CD4-positive, alpha-beta T cell (primary cell): ENCODE measurements at regions not wholly inside any gene's neighbourhood (a gene's known extent, or its start where the extent isn't known, plus 50 kb on each side); places are given as distances from the start of the nearest gene placed in this dataset.
"Not testable (repeated sequence)": the region's sequence is repeated elsewhere in the genome, so short reads cannot be mapped to it uniquely, and the experiment has no call there.

Source experiments
- ATAC-seq: fragments of 200-7000 bp; cut with Tn5 transposase; one replicate; pipeline ENCODE4 v1.10.0; 2022; ENCODE audit warnings: mild to moderate bottlenecking; ENCODE audit not compliant: poor library complexity
- CTCF ChIA-PET: fragments of 350-600 bp; sonication (Branson Sonifier 250); formaldehyde crosslinking; loops from one replicate; lab custom pipeline; 2021; ENCODE audit warnings: antibody characterized with exemption, inconsistent platforms; lab: Charles Lee
- POLR2A ChIA-PET: fragments of 350-600 bp; sonication (Branson Sonifier 250); formaldehyde crosslinking; loops from one replicate; lab custom pipeline; 2021; ENCODE audit warnings: antibody characterized with exemption, inconsistent platforms; lab: Charles Lee
- DNase-seq, 14 experiments: peaks; one replicate each; pipeline ENCODE4 v3.0.0-alpha.2; 2013 to 2020; ENCODE audit warnings: mixed read lengths in 2 of 14
- H3K27ac ChIP-seq, 2 donors: one replicate each; pipeline versions ENCODE4 v1.5.1 to v1.7.0; 2013; ENCODE audit warnings: low read length in 2 of 2, low read depth in 1 of 2, mild to moderate bottlenecking in 1 of 2
- H3K27me3 ChIP-seq, 2 experiments: 1 replicate in 1 of 2; 2 replicates in 1 of 2; pipeline versions ENCODE4 v1.6.1 to v1.7.0; 2013; ENCODE audit warnings: low read length in 2 of 2, control low read depth in 1 of 2, mild to moderate bottlenecking in 1 of 2, moderate library complexity in 1 of 2; ENCODE audit not compliant: insufficient read depth in 2 of 2, control insufficient read depth in 1 of 2
- H3K36me3 ChIP-seq: one replicate; pipeline ENCODE4 v1.6.1; 2013; ENCODE audit warnings: low read length, control low read depth; ENCODE audit not compliant: insufficient read depth
- H3K4me1 ChIP-seq: one replicate; pipeline ENCODE4 v1.6.1; 2013; ENCODE audit warnings: low read length, control low read depth; ENCODE audit not compliant: insufficient read depth
- H3K4me3 ChIP-seq: one replicate; pipeline ENCODE4 v1.5.1; 2013; ENCODE audit warnings: mild to moderate bottlenecking, low read length, moderate library complexity
- H3K9me3 ChIP-seq, 2 experiments: 1 replicate in 1 of 2; 2 replicates in 1 of 2; pipeline versions ENCODE4 v1.6.1 to v1.7.0; 2013; ENCODE audit warnings: low read length in 2 of 2, mild to moderate bottlenecking in 2 of 2, control low read depth in 1 of 2, moderate library complexity in 1 of 2; ENCODE audit not compliant: control insufficient read depth in 1 of 2, insufficient read depth in 1 of 2
- H3K27ac Mint-ChIP-seq: one replicate; pipeline ENCODE4 v1.8.0; 2020; ENCODE audit warnings: mixed read lengths
- H3K27me3 Mint-ChIP-seq: one replicate; pipeline ENCODE4 v1.8.0; 2021; ENCODE audit warnings: mixed read lengths
- H3K36me3 Mint-ChIP-seq: one replicate; pipeline ENCODE4 v1.8.0; 2021; ENCODE audit warnings: low read depth, mixed read lengths
- H3K4me1 Mint-ChIP-seq: one replicate; pipeline ENCODE4 v1.8.0; 2021; ENCODE audit warnings: low read depth, mixed read lengths
- H3K4me3 Mint-ChIP-seq: one replicate; pipeline ENCODE4 v1.8.0; 2020; ENCODE audit warnings: mild to moderate bottlenecking, mixed read lengths
- H3K9me3 Mint-ChIP-seq: one replicate; pipeline ENCODE4 v1.8.0; 2020; ENCODE audit warnings: mixed read lengths
- CTCF ChIP-seq: fragments of 200-600 bp; IDR thresholded peaks from one replicate; pipeline ENCODE4 v1.8.0; 2022; ENCODE audit warnings: antibody characterized with exemption, mild to moderate bottlenecking
- intact Hi-C, 2 experiments: fragments of 100-400 bp; cut with DNase I in 1 of 2; cut with micrococcal nuclease in 1 of 2; formaldehyde crosslinking; loops; one replicate each; pipeline versions ENCODE4 v1.15.1 to v1.9.0; 2023 to 2025; cut with DNase I, micrococcal nuclease

- Histone ChIP-seq H3K27ac (no peak overlapping the region), H3K27me3 (no peaks in the 10 kb centered on the region), H3K4me3 (no peak overlapping the region), H3K9me3 (peaks cover 0 to 9% of the 10 kb centered on the region in 2 experiments), H3K4me1 (no peaks in the 10 kb centered on the region), H3K36me3 (no peaks in the 10 kb centered on the region)
- Mint-ChIP-seq H3K27me3 (peaks cover 15% of the 10 kb centered on the region), H3K36me3 (no peaks in the 10 kb centered on the region), H3K27ac (no peak overlapping the region), H3K4me3 (no peak overlapping the region), H3K9me3 (peaks cover 7% of the 10 kb centered on the region), H3K4me1 (no peaks in the 10 kb centered on the region)
- DNase-seq, result no peak
- no peak for ATAC-seq
- ChIA-PET POLR2A (no interaction called here), CTCF (no interaction called here)
- TF ChIP-seq CTCF, result no peak
- intact Hi-C loops, result no loop called here
These were observed 430.0 kb upstream of the KAZN start for GRCh38 chr1:14168326-14169063.

- H3K4me3 ChIP-seq, result no peak overlapping the region
- no peak overlapping the region for H3K4me3 Mint-ChIP-seq
- POLR2A ChIA-PET, result no interaction called here
- DNase-seq (no peak), ATAC-seq (no peak)
- peaks cover 20% of the 10 kb centered on the region for H3K27me3 Mint-ChIP-seq
- peaks cover 0 to 5% of the 10 kb centered on the region in 2 experiments for H3K9me3 ChIP-seq
- intact Hi-C loops, result no loop called here
- H3K36me3 Mint-ChIP-seq, result no peaks in the 10 kb centered on the region
- H3K4me1 Mint-ChIP-seq, result no peaks in the 10 kb centered on the region
- CTCF ChIA-PET, result no interaction called here
- H3K36me3 ChIP-seq, result no peaks in the 10 kb centered on the region
- no peaks in the 10 kb centered on the region for H3K27me3 ChIP-seq
- no peak for TF ChIP-seq CTCF
- H3K27ac ChIP-seq, result no peak overlapping the region
- H3K27ac Mint-ChIP-seq, result no peak overlapping the region
- H3K9me3 Mint-ChIP-seq, result peaks cover 1% of the 10 kb centered on the region
- no peaks in the 10 kb centered on the region for H3K4me1 ChIP-seq
These were observed 424.9 kb upstream of the KAZN start for GRCh38 chr1:14173598-14173997.

GRCh38 chr1:14177866-14178265, 420.6 kb upstream of the KAZN start:
- H3K4me1 Mint-ChIP-seq, H3K36me3 ChIP-seq, H3K9me3 Mint-ChIP-seq, ATAC-seq, H3K27ac Mint-ChIP-seq, H3K27ac ChIP-seq, H3K4me3 ChIP-seq, POLR2A ChIA-PET, H3K9me3 ChIP-seq, H3K36me3 Mint-ChIP-seq, CTCF ChIA-PET, DNase-seq, H3K4me1 ChIP-seq, H3K4me3 Mint-ChIP-seq, intact Hi-C loops: not testable (repeated sequence)
- peaks cover 7 to 26% of the 10 kb centered on the region in 2 experiments for H3K27me3 ChIP-seq
- H3K27me3 Mint-ChIP-seq, result peaks cover 36% of the 10 kb centered on the region

- H3K36me3 ChIP-seq, result no peaks in the 10 kb centered on the region
- no peaks in the 10 kb centered on the region for H3K9me3 ChIP-seq
- no peak overlapping the region for H3K4me3 Mint-ChIP-seq
- DNase-seq (no peak), ATAC-seq (no peak)
- H3K4me1 ChIP-seq, result no peaks in the 10 kb centered on the region
- intact Hi-C loops, result no loop called here
- no peak overlapping the region for H3K27ac ChIP-seq
- no peaks in the 10 kb centered on the region for H3K9me3 Mint-ChIP-seq
- no peaks in the 10 kb centered on the region for H3K4me1 Mint-ChIP-seq
- CTCF ChIA-PET, result no interaction called here
- POLR2A ChIA-PET, result no interaction called here
- peaks cover 9 to 30% of the 10 kb centered on the region in 2 experiments for H3K27me3 ChIP-seq
- TF ChIP-seq CTCF, result no peak
- H3K36me3 Mint-ChIP-seq, result no peaks in the 10 kb centered on the region
- no peak overlapping the region for H3K4me3 ChIP-seq
- H3K27ac Mint-ChIP-seq, result no peak overlapping the region
- peaks cover 30% of the 10 kb centered on the region for H3K27me3 Mint-ChIP-seq
These were observed 417.7 kb upstream of the KAZN start for GRCh38 chr1:14180738-14181137.
